AG08395 (cell line): ENCODE measurements at regions not wholly inside any gene's neighbourhood (a gene's known extent, or its start where the extent isn't known, plus 50 kb on each side); places are given as distances from the start of the nearest gene placed in this dataset.
A peak's percentile ranks its signal among the peaks of the same experiment; 100 is the strongest.

Experiments
- DNase-seq: peaks from one replicate; pipeline ENCODE4 v3.0.0; 2012; ENCODE audit warnings: mixed read lengths, low spot score

GRCh38 chr17:77321649-77322513, 181.1 kb downstream of the SEC14L1 start:
- no peak for DNase-seq

- peak; percentile 89 for DNase-seq
Measured at GRCh38 chr17:77322514-77323412, 182.0 kb downstream of the SEC14L1 start.

- peak; percentile 28 for DNase-seq
Measured at GRCh38 chr17:77323413-77324171, 182.8 kb downstream of the SEC14L1 start.

GRCh38 chr17:77324227-77324626, 183.5 kb downstream of the SEC14L1 start:
- DNase-seq, result no peak

GRCh38 chr17:77325577-77326075, 184.9 kb downstream of the SEC14L1 start:
- DNase-seq, result no peak

- DNase-seq, result no peak
Measured at GRCh38 chr17:77326076-77326591, 185.4 kb downstream of the SEC14L1 start.

GRCh38 chr17:77326636-77327035, 185.9 kb downstream of the SEC14L1 start:
- no peak for DNase-seq

- no peak for DNase-seq
Measured at GRCh38 chr17:77327181-77327565, 186.4 kb downstream of the SEC14L1 start.

GRCh38 chr17:77327566-77328464, 187.0 kb downstream of the SEC14L1 start:
- DNase-seq, result no peak

- no peak for DNase-seq
Measured at GRCh38 chr17:77328823-77329740, 188.3 kb downstream of the SEC14L1 start.

- DNase-seq, result no peak
Measured at GRCh38 chr17:77329741-77330531, 189.2 kb downstream of the SEC14L1 start.

- no peak for DNase-seq
Measured at GRCh38 chr17:77330602-77331081, 189.9 kb downstream of the SEC14L1 start.

GRCh38 chr17:77331301-77331864, 190.6 kb downstream of the SEC14L1 start:
- peak; percentile 81 for DNase-seq

GRCh38 chr17:77332034-77332971, 191.5 kb downstream of the SEC14L1 start:
- DNase-seq, result no peak

- DNase-seq, result peak; percentile 79
Measured at GRCh38 chr17:77332981-77333685, 192.4 kb downstream of the SEC14L1 start.

GRCh38 chr17:77337150-77337549, 196.4 kb downstream of the SEC14L1 start:
- DNase-seq, result no peak
